Liver (tissue), 8 donors: ENCODE measurements at regions not wholly inside any gene's neighbourhood (a gene's known extent, or its start where the extent isn't known, plus 50 kb on each side); places are given as distances from the start of the nearest gene placed in this dataset.

ENCODE experiments used
- DNase-seq: peaks from one replicate; pipeline ENCODE4 v3.0.0-alpha.2; 2017; ENCODE audit warnings: low spot score
- H3K27ac ChIP-seq, 2 donors: one replicate each; pipeline ENCODE4 v1.7.0; 2013; ENCODE audit warnings: inconsistent platforms in 2 of 2, low read length in 2 of 2, control low read depth in 1 of 2, low read depth in 1 of 2, mild to moderate bottlenecking in 1 of 2
- H3K27me3 ChIP-seq, 4 donors: one replicate each; pipeline versions ENCODE4 v1.6.1 to v1.7.0; 2013; ENCODE audit warnings: low read length in 3 of 4, inconsistent platforms in 1 of 4, mild to moderate bottlenecking in 1 of 4, moderate library complexity in 1 of 4; ENCODE audit not compliant: control insufficient read depth in 4 of 4, insufficient read depth in 4 of 4
- H3K36me3 ChIP-seq, 4 donors: one replicate each; pipeline versions ENCODE4 v1.6.1 to v1.7.0; 2013; ENCODE audit warnings: low read length in 3 of 4, mild to moderate bottlenecking in 3 of 4, low read depth in 1 of 4, moderate library complexity in 1 of 4; ENCODE audit not compliant: control insufficient read depth in 4 of 4, insufficient read depth in 3 of 4
- H3K4me1 ChIP-seq, 4 donors: one replicate each; pipeline versions ENCODE4 v1.6.1 to v1.7.0; 2013; ENCODE audit warnings: low read length in 3 of 4, mild to moderate bottlenecking in 3 of 4, moderate library complexity in 1 of 4; ENCODE audit not compliant: control insufficient read depth in 4 of 4, insufficient read depth in 4 of 4
- H3K4me3 ChIP-seq, 3 donors: one replicate each; pipeline versions ENCODE4 v1.6.1 to v1.7.0; 2013; ENCODE audit warnings: low read length in 3 of 3, control low read depth in 1 of 3, low read depth in 1 of 3, mild to moderate bottlenecking in 1 of 3
- H3K9ac ChIP-seq, 2 donors: one replicate each; pipeline ENCODE4 v1.7.0; 2013; ENCODE audit warnings: low read length in 2 of 2, mild to moderate bottlenecking in 2 of 2, moderate library complexity in 2 of 2, control low read depth in 1 of 2, low read depth in 1 of 2
- H3K9me3 ChIP-seq, 4 donors: one replicate each; pipeline versions ENCODE4 v1.6.1 to v1.7.0; 2013; ENCODE audit warnings: low read length in 3 of 4; ENCODE audit not compliant: control insufficient read depth in 4 of 4
- EGR1 ChIP-seq, 2 donors: IDR thresholded peaks; 2 replicates each; pipeline ENCODE4 v1.6.1; 2016 to 2018; ENCODE audit warnings: antibody characterized with exemption in 2 of 2, low read depth in 2 of 2
- FOXA1 ChIP-seq: IDR thresholded peaks from 2 replicates; pipeline ENCODE4 v1.6.1; 2016; ENCODE audit warnings: antibody characterized with exemption
- FOXA2 ChIP-seq: IDR thresholded peaks from 2 replicates; pipeline ENCODE4 v1.6.1; 2016; ENCODE audit warnings: antibody characterized with exemption
- GABPA ChIP-seq, 2 donors: IDR thresholded peaks in 1 of 2; conservative IDR thresholded peaks in 1 of 2; 2 replicates each; pipeline ENCODE4 v1.6.1; 2016; ENCODE audit warnings: antibody characterized with exemption in 2 of 2, mild to moderate bottlenecking in 1 of 2, moderate library complexity in 1 of 2
- HNF4A ChIP-seq, 2 donors: conservative IDR thresholded peaks; 2 replicates each; pipeline ENCODE4 v1.6.1; 2016; ENCODE audit warnings: antibody characterized with exemption in 2 of 2, mild to moderate bottlenecking in 2 of 2
- HNF4G ChIP-seq: IDR thresholded peaks from 2 replicates; pipeline ENCODE4 v1.6.1; 2016; ENCODE audit warnings: antibody characterized with exemption
- JUND ChIP-seq, 2 donors: IDR thresholded peaks; 2 replicates each; pipeline ENCODE4 v1.6.1; 2016; ENCODE audit warnings: antibody characterized with exemption in 2 of 2
- NR2F2 ChIP-seq: IDR thresholded peaks from 2 replicates; pipeline ENCODE4 v1.6.1; 2016; ENCODE audit warnings: antibody characterized with exemption
- RAD21 ChIP-seq, 2 donors: IDR thresholded peaks; 2 replicates each; pipeline ENCODE4 v1.6.1; 2016; ENCODE audit warnings: antibody characterized with exemption in 2 of 2, mild to moderate bottlenecking in 2 of 2
- RXRA ChIP-seq, 2 donors: IDR thresholded peaks; 2 replicates each; pipeline ENCODE4 v1.6.1; 2017 to 2018; ENCODE audit warnings: antibody characterized with exemption in 2 of 2, mild to moderate bottlenecking in 1 of 2
- SP1 ChIP-seq: IDR thresholded peaks from 2 replicates; pipeline ENCODE4 v1.6.1; 2018; ENCODE audit warnings: antibody characterized with exemption, mild to moderate bottlenecking
- TAF1 ChIP-seq: conservative IDR thresholded peaks from 2 replicates; pipeline ENCODE4 v1.6.1; 2016; ENCODE audit warnings: antibody characterized with exemption, mild to moderate bottlenecking
- YY1 ChIP-seq: IDR thresholded peaks from 2 replicates; pipeline ENCODE4 v1.6.1; 2016; ENCODE audit warnings: antibody characterized with exemption, mild to moderate bottlenecking
- WGBS: extraction: QIAGEN DNeasy Blood & Tissue Kit; methylation state at CpG from one replicate; pipeline ENCODE4 v1.1.7; 2013; 5-methylcytosine and 5-hydroxymethylcytosine counted together
- TF ChIP-seq, protein P1 (sequence below): fragments of 150-350 bp; IDR thresholded peaks from 2 replicates; pipeline ENCODE4 v1.5.1; 2017; ENCODE audit warnings: improper control_type of control experiment, low read depth, low read length; ENCODE audit not compliant: missing input control
- TF ChIP-seq, protein P2 (sequence below): IDR thresholded peaks from 2 replicates; pipeline ENCODE4 v1.6.1; 2016; ENCODE audit warnings: antibody characterized with exemption
- TF ChIP-seq, protein P3 (sequence below): IDR thresholded peaks from 2 replicates; pipeline ENCODE4 v1.6.1; 2016; ENCODE audit warnings: antibody characterized with exemption
- TF ChIP-seq, protein P4 (sequence below): IDR thresholded peaks from 2 replicates; pipeline ENCODE4 v1.6.1; 2016; ENCODE audit warnings: antibody characterized with exemption
- TF ChIP-seq, protein P5 (sequence below): IDR thresholded peaks from 2 replicates; pipeline ENCODE4 v1.6.1; 2016; ENCODE audit warnings: antibody characterized with exemption, mild to moderate bottlenecking
- donor health status: healthy.
- donor health status: healthy.
- donor health status: healthy.
- donor health status: healthy.
- donor health status: healthy.

DNA sequence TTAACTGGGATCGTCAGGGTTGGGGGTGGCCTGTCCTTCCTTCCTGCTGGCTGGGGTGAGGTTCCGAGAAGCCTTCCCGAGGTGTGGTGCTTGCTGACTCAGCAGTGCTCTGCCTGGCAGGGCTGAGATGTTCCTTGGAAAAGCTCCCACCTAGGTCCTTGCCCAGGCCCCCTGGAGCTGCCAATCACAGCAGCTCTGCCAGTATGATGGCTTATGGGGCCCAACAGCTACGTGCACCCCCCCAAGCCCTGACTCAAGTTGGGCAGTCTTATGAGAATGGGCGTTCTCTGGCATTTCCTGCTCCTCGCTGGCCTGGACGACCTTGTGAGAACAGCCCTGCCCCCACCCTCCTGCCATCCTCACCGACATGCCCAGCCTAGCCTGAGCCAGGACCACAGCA is 292.2 kb upstream of the CRY1 start:
- no peak for DNase-seq
- Histone ChIP-seq H3K9me3 (no peaks in the 10 kb centered on the region), H3K27ac (no peak overlapping the region), H3K27me3 (no peaks in the 10 kb centered on the region), H3K9ac (no peak overlapping the region), H3K36me3 (no peaks in the 10 kb centered on the region), H3K4me3 (no peak overlapping the region), H3K4me1 (no peaks in the 10 kb centered on the region)
- TF ChIP-seq, protein P1, sequence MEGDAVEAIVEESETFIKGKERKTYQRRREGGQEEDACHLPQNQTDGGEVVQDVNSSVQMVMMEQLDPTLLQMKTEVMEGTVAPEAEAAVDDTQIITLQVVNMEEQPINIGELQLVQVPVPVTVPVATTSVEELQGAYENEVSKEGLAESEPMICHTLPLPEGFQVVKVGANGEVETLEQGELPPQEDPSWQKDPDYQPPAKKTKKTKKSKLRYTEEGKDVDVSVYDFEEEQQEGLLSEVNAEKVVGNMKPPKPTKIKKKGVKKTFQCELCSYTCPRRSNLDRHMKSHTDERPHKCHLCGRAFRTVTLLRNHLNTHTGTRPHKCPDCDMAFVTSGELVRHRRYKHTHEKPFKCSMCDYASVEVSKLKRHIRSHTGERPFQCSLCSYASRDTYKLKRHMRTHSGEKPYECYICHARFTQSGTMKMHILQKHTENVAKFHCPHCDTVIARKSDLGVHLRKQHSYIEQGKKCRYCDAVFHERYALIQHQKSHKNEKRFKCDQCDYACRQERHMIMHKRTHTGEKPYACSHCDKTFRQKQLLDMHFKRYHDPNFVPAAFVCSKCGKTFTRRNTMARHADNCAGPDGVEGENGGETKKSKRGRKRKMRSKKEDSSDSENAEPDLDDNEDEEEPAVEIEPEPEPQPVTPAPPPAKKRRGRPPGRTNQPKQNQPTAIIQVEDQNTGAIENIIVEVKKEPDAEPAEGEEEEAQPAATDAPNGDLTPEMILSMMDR = no peak
- TF ChIP-seq, protein P2, sequence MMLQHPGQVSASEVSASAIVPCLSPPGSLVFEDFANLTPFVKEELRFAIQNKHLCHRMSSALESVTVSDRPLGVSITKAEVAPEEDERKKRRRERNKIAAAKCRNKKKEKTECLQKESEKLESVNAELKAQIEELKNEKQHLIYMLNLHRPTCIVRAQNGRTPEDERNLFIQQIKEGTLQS = no peak
- TF ChIP-seq YY1 (no peak), SP1 (no peak), RAD21 (IDR thresholded peaks at IDR 0.05) (no peak), NR2F2 (no peak), TAF1 (no peak), RXRA (IDR thresholded peaks at IDR 0.05) (no peak), HNF4A (conservative IDR thresholded peaks at IDR 0.05) (no peak), JUND (IDR thresholded peaks at IDR 0.05) (no peak), FOXA2 (no peak), FOXA1 (no peak), EGR1 (IDR thresholded peaks at IDR 0.05; ENCODE audit: low read depth in 2 of 2) (no peak), HNF4G (no peak), GABPA (IDR thresholded peaks at IDR 0.05 in 1 of 2, conservative IDR thresholded peaks at IDR 0.05 in 1 of 2) (no peak)
- TF ChIP-seq, protein P3, sequence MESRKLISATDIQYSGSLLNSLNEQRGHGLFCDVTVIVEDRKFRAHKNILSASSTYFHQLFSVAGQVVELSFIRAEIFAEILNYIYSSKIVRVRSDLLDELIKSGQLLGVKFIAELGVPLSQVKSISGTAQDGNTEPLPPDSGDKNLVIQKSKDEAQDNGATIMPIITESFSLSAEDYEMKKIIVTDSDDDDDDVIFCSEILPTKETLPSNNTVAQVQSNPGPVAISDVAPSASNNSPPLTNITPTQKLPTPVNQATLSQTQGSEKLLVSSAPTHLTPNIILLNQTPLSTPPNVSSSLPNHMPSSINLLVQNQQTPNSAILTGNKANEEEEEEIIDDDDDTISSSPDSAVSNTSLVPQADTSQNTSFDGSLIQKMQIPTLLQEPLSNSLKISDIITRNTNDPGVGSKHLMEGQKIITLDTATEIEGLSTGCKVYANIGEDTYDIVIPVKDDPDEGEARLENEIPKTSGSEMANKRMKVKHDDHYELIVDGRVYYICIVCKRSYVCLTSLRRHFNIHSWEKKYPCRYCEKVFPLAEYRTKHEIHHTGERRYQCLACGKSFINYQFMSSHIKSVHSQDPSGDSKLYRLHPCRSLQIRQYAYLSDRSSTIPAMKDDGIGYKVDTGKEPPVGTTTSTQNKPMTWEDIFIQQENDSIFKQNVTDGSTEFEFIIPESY = no peak
- TF ChIP-seq, protein P4, sequence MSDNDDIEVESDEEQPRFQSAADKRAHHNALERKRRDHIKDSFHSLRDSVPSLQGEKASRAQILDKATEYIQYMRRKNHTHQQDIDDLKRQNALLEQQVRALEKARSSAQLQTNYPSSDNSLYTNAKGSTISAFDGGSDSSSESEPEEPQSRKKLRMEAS = no peak
- TF ChIP-seq, protein P5, sequence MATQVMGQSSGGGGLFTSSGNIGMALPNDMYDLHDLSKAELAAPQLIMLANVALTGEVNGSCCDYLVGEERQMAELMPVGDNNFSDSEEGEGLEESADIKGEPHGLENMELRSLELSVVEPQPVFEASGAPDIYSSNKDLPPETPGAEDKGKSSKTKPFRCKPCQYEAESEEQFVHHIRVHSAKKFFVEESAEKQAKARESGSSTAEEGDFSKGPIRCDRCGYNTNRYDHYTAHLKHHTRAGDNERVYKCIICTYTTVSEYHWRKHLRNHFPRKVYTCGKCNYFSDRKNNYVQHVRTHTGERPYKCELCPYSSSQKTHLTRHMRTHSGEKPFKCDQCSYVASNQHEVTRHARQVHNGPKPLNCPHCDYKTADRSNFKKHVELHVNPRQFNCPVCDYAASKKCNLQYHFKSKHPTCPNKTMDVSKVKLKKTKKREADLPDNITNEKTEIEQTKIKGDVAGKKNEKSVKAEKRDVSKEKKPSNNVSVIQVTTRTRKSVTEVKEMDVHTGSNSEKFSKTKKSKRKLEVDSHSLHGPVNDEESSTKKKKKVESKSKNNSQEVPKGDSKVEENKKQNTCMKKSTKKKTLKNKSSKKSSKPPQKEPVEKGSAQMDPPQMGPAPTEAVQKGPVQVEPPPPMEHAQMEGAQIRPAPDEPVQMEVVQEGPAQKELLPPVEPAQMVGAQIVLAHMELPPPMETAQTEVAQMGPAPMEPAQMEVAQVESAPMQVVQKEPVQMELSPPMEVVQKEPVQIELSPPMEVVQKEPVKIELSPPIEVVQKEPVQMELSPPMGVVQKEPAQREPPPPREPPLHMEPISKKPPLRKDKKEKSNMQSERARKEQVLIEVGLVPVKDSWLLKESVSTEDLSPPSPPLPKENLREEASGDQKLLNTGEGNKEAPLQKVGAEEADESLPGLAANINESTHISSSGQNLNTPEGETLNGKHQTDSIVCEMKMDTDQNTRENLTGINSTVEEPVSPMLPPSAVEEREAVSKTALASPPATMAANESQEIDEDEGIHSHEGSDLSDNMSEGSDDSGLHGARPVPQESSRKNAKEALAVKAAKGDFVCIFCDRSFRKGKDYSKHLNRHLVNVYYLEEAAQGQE = no peak
- WGBS = 79% methylated on average over 8 of the region's 8 CpGs
